M059J (cell line): ENCODE measurements at regions not wholly inside any gene's neighbourhood (a gene's known extent, or its start where the extent isn't known, plus 50 kb on each side); places are given as distances from the start of the nearest gene placed in this dataset.

Source experiments
- DNase-seq: peaks from one replicate; pipeline ENCODE4 v3.0.0-alpha.2; 2012; ENCODE audit warnings: low read depth

GRCh38 chr4:187232196-187232595 is 508.5 kb upstream of the FAT1 start:
- DNase-seq, result no peak

- DNase-seq, result no peak
Observed at GRCh38 chr4:187232796-187233195, 509.1 kb upstream of the FAT1 start.

GRCh38 chr4:187235456-187236170 is 512.0 kb upstream of the FAT1 start:
- DNase-seq, result peak; percentile 32

- DNase-seq, result peak; percentile 85
Observed at GRCh38 chr4:187236209-187236890, 512.7 kb upstream of the FAT1 start.

GRCh38 chr4:187238646-187239045 is 515.0 kb upstream of the FAT1 start:
- DNase-seq, result no peak

GRCh38 chr4:187251896-187252295 is 528.2 kb upstream of the FAT1 start:
- DNase-seq, result no peak

GRCh38 chr4:187256897-187257296 is 533.2 kb upstream of the FAT1 start:
- DNase-seq, result no peak

- no peak for DNase-seq
Observed at GRCh38 chr4:187258651-187259401, 535.2 kb upstream of the FAT1 start.

GRCh38 chr4:187268940-187269339 is 545.3 kb upstream of the FAT1 start:
- DNase-seq, result peak; percentile 81

- peak; percentile 31 for DNase-seq
Observed at GRCh38 chr4:187270154-187270553, 546.5 kb upstream of the FAT1 start.

GRCh38 chr4:187271848-187272247 is 548.2 kb upstream of the FAT1 start:
- no peak for DNase-seq

- DNase-seq, result no peak
Observed at GRCh38 chr4:187274153-187274552, 550.5 kb upstream of the FAT1 start.

GRCh38 chr4:187276736-187277408 is 553.2 kb upstream of the FAT1 start:
- DNase-seq, result peak; percentile 47

- DNase-seq, result peak; percentile 20
Observed at GRCh38 chr4:187283201-187283955, 559.7 kb upstream of the FAT1 start.

- peak; percentile 35 for DNase-seq
Observed at GRCh38 chr4:187286525-187286924, 562.9 kb upstream of the FAT1 start.

- no peak for DNase-seq
Observed at GRCh38 chr4:187289371-187289770, 565.7 kb upstream of the FAT1 start.

- no peak for DNase-seq
Observed at GRCh38 chr4:187294861-187295260, 571.2 kb upstream of the FAT1 start.

- peak; percentile 42 for DNase-seq
Observed at GRCh38 chr4:187301923-187302322, 578.3 kb upstream of the FAT1 start.

- DNase-seq, result peak; percentile 17
Observed at GRCh38 chr4:187302457-187303150, 578.9 kb upstream of the FAT1 start.

GRCh38 chr4:187304133-187304532 is 580.5 kb upstream of the FAT1 start:
- DNase-seq, result no peak

GRCh38 chr4:187307131-187307530 is 583.5 kb upstream of the FAT1 start:
- DNase-seq, result peak; percentile 61
